Heart right ventricle (tissue), 16 donors: ENCODE measurements at regions not wholly inside any gene's neighbourhood (a gene's known extent, or its start where the extent isn't known, plus 50 kb on each side); places are given as distances from the start of the nearest gene placed in this dataset.

ENCODE experiments used
- ATAC-seq, 8 donors: fragments of 200-7000 bp; cut with Tn5 transposase; one replicate each; pipeline ENCODE4 v1.9.1; 2020; ENCODE audit warnings: mild to moderate bottlenecking in 8 of 8, moderate library complexity in 8 of 8, moderate number of reproducible peaks in 1 of 8
- DNase-seq, 2 donors: peaks; one replicate each; pipeline ENCODE4 v3.0.0-alpha.2; 2020
- H3K27ac ChIP-seq, 10 donors: fragments of 200-600 bp; sonication (generic) in 2 of 10; one replicate each; pipeline versions ENCODE4 v1.5.0 to v1.8.0; 2020 to 2022; ENCODE audit warnings: mild to moderate bottlenecking in 3 of 10
- H3K27me3 ChIP-seq, 7 donors: fragments of 200-600 bp; one replicate each; pipeline ENCODE4 v1.8.0; 2021 to 2022; ENCODE audit warnings: mild to moderate bottlenecking in 2 of 7
- H3K36me3 ChIP-seq, 9 donors: fragments of 200-600 bp; sonication (generic) in 1 of 9; one replicate each; pipeline versions ENCODE4 v1.5.0 to v1.8.0; 2020 to 2022; ENCODE audit warnings: mild to moderate bottlenecking in 2 of 9
- H3K4me1 ChIP-seq, 9 donors: fragments of 200-600 bp; sonication (generic) in 1 of 9; one replicate each; pipeline versions ENCODE4 v1.5.0 to v1.8.0; 2020 to 2022; ENCODE audit warnings: mild to moderate bottlenecking in 4 of 9
- H3K4me3 ChIP-seq, 10 donors: fragments of 200-600 bp; sonication (generic) in 2 of 10; one replicate each; pipeline versions ENCODE4 v1.5.0 to v1.8.0; 2020 to 2022; ENCODE audit warnings: mild to moderate bottlenecking in 7 of 10, moderate library complexity in 2 of 10
- H3K9me3 ChIP-seq, 11 donors: fragments of 200-600 bp in 10 of 11; sonication (generic) in 2 of 11; one replicate each; pipeline versions ENCODE4 v1.5.0 to v1.8.0; 2013 to 2022; ENCODE audit warnings: mild to moderate bottlenecking in 2 of 11, control low read depth in 1 of 11, moderate library complexity in 1 of 11
- CTCF ChIP-seq, 9 donors: fragments of 200-600 bp; sonication (generic) in 2 of 9; IDR thresholded peaks; one replicate each; pipeline versions ENCODE4 v1.5.0 to v1.8.0; 2021 to 2022; ENCODE audit warnings: antibody characterized with exemption in 9 of 9, mild to moderate bottlenecking in 5 of 9, moderate library complexity in 1 of 9
- WGBS, 2 donors: extraction: QIAGEN DNeasy Blood & Tissue Kit; methylation state at CpG; one replicate each; pipeline ENCODE4 v1.1.7; 2013; ENCODE audit warnings: inconsistent platforms in 1 of 2; 5-methylcytosine and 5-hydroxymethylcytosine counted together
- intact Hi-C, 10 donors: fragments of 100-400 bp; cut with DNase I; formaldehyde crosslinking; loops; one replicate each; pipeline versions ENCODE4 v1.11.1 to v1.14.2; 2022
- donor health status: Arrhythmogenic right ventricular cardiomyopathy.
- donor health status: ischemic (EF 13 %, LVEDD 7.1; RV severe dilation, severe dysfunction).
- donor health status: healthy with polysubstance abuse.
- donor health status: DM: no; HTN: yes; CAD: no.
- donor health status: DM: no; HTN: no; CAD: no.
- donor health status: ischemic (EF 25% LVEDD 6.9; RV normal size, moderate dysfunction).
- donor health status: ischemic (EF 25% LVEDD 5.7; RV mildly dilated, moderate dysfunction).
- donor health status: healthy.
- donor health status: DM: yes; HTN: yes; CAD: no.
- donor health status: Ischemic cardiomyopathy.
- donor health status: ischemic (EF 35%, LVEDD 5.7; RV mildly dilated, moderate dysfunction).
- donor health status: nonischemic (EF 11% LVEDD 7.7; RV severe dilation, severe dysfunction).
- donor health status: DM: yes; HTN: yes; CAD: no.
- donor health status: PGD.
- donor health status: ischemic (EF 29% LVEDD 5.4; RV normal size, mild dysfunction).
- donor health status: nonischemic (EF 23%, LVEDD 6.1; RV moderate dilation, normal function).

GRCh38 chr14:40133463-40133862, 701.2 kb upstream of the FBXO33 start:
- intact Hi-C loops: no loop called here
- no peak overlapping the region for H3K27ac ChIP-seq
- no peaks in the 10 kb centered on the region for H3K27me3 ChIP-seq
- no peaks in the 10 kb centered on the region for H3K4me1 ChIP-seq
- DNase-seq (no peak), ATAC-seq (no peak)
- no peak overlapping the region for H3K4me3 ChIP-seq
- H3K36me3 ChIP-seq: no peaks in the 10 kb centered on the region
- peaks cover 0 to 8% (median 0%) of the 10 kb centered on the region in 11 donors for H3K9me3 ChIP-seq
- 89 to 93% methylated on average over 2 of the region's 2 CpGs for WGBS, 2 donors
- no peak for TF ChIP-seq CTCF (IDR thresholded peaks at IDR 0.05)

- peaks cover 0 to 8% (median 0%) of the 10 kb centered on the region in 11 donors for H3K9me3 ChIP-seq
- no peak for TF ChIP-seq CTCF (IDR thresholded peaks at IDR 0.05)
- DNase-seq: no peak
- H3K27ac ChIP-seq: no peak overlapping the region
- ATAC-seq: no peak
- intact Hi-C loops: no loop called here
- H3K36me3 ChIP-seq: no peaks in the 10 kb centered on the region
- H3K27me3 ChIP-seq: no peaks in the 10 kb centered on the region
- no peaks in the 10 kb centered on the region for H3K4me1 ChIP-seq
- no peak overlapping the region for H3K4me3 ChIP-seq
These were observed 696.9 kb upstream of the FBXO33 start for GRCh38 chr14:40129159-40129558.

- peaks cover 0 to 8% (median 0%) of the 10 kb centered on the region in 11 donors for H3K9me3 ChIP-seq
- H3K4me1 ChIP-seq: no peaks in the 10 kb centered on the region
- no peaks in the 10 kb centered on the region for H3K27me3 ChIP-seq
- intact Hi-C loops: no loop called here
- H3K4me3 ChIP-seq: no peak overlapping the region
- no peaks in the 10 kb centered on the region for H3K36me3 ChIP-seq
- ATAC-seq: no peak
- H3K27ac ChIP-seq: no peak overlapping the region
- no peak for TF ChIP-seq CTCF (IDR thresholded peaks at IDR 0.05)
- 82 to 83% methylated on average over 2 of the region's 2 CpGs for WGBS, 2 donors
- DNase-seq: no peak
These were observed 691.6 kb upstream of the FBXO33 start for GRCh38 chr14:40123816-40124215.

GRCh38 chr14:40122968-40123648, 690.9 kb upstream of the FBXO33 start:
- WGBS, 2 donors: 62 to 71% methylated on average over 2 of the region's 2 CpGs
- H3K9me3 ChIP-seq: peaks cover 0 to 8% (median 0%) of the 10 kb centered on the region in 11 donors
- H3K36me3 ChIP-seq: no peaks in the 10 kb centered on the region
- H3K4me3 ChIP-seq: no peak overlapping the region
- H3K4me1 ChIP-seq: no peaks in the 10 kb centered on the region
- DNase-seq: no peak
- intact Hi-C loops: no loop called here
- no peak overlapping the region for H3K27ac ChIP-seq
- no peak for TF ChIP-seq CTCF (IDR thresholded peaks at IDR 0.05)
- H3K27me3 ChIP-seq: no peaks in the 10 kb centered on the region
- ATAC-seq: no peak
